ENCODE measurements at regions not wholly inside any gene's neighbourhood (a gene's known extent, or its start where the extent isn't known, plus 50 kb on each side); places are given as distances from the start of the nearest gene placed in this dataset.
"Not testable (repeated sequence)": the region's sequence is repeated elsewhere in the genome, so short reads cannot be mapped to it uniquely, and the experiment has no call there.

- DNase-seq (ENCODE audit: low read depth in 2 of 2), result no peak
Measured at GRCh38 chr3:165635791-165636683, 201.2 kb downstream of the BCHE start.

- DNase-seq (ENCODE audit: low read depth in 2 of 2), result peak; percentile 16 to 43
Measured at GRCh38 chr3:165624761-165625160, 212.5 kb downstream of the BCHE start.

GRCh38 chr3:165622356-165622755, 214.9 kb downstream of the BCHE start:
- DNase-seq (ENCODE audit: low read depth in 2 of 2), result no peak

GRCh38 chr3:165619069-165619468, 218.2 kb downstream of the BCHE start:
- no peak for DNase-seq (ENCODE audit: low read depth in 2 of 2)

- DNase-seq (ENCODE audit: low read depth in 2 of 2), result no peak
Measured at GRCh38 chr3:165617134-165617533, 220.1 kb downstream of the BCHE start.

GRCh38 chr3:165614337-165614736, 222.9 kb downstream of the BCHE start:
- no peak for DNase-seq (ENCODE audit: low read depth in 2 of 2)

GRCh38 chr3:165613014-165613413, 224.2 kb downstream of the BCHE start:
- no peak for DNase-seq (ENCODE audit: low read depth in 2 of 2)

GRCh38 chr3:165607221-165607620, 230.0 kb downstream of the BCHE start:
- no peak for DNase-seq (ENCODE audit: low read depth in 2 of 2)

GRCh38 chr3:165603196-165603595, 234.0 kb downstream of the BCHE start:
- DNase-seq (ENCODE audit: low read depth in 2 of 2), result no peak

GRCh38 chr3:165572566-165572965, 264.7 kb downstream of the BCHE start:
- DNase-seq (ENCODE audit: low read depth in 2 of 2), result not testable (repeated sequence)

GRCh38 chr3:165568907-165569462, 268.2 kb downstream of the BCHE start:
- DNase-seq (ENCODE audit: low read depth in 2 of 2), result no peak

- DNase-seq (ENCODE audit: low read depth in 2 of 2), result no peak
Measured at GRCh38 chr3:165555785-165556184, 281.4 kb downstream of the BCHE start.

- no peak for DNase-seq (ENCODE audit: low read depth in 2 of 2)
Measured at GRCh38 chr3:165553371-165553770, 283.9 kb downstream of the BCHE start.

GRCh38 chr3:165549665-165550064, 287.6 kb downstream of the BCHE start:
- DNase-seq (ENCODE audit: low read depth in 2 of 2), result no peak

GRCh38 chr3:165549037-165549436, 288.2 kb downstream of the BCHE start:
- DNase-seq (ENCODE audit: low read depth in 2 of 2), result no peak

GRCh38 chr3:165545059-165545458, 292.2 kb downstream of the BCHE start:
- DNase-seq (ENCODE audit: low read depth in 2 of 2), result no peak

- no peak for DNase-seq (ENCODE audit: low read depth in 2 of 2)
Measured at GRCh38 chr3:165544432-165544831, 292.8 kb downstream of the BCHE start.

- no peak for DNase-seq (ENCODE audit: low read depth in 2 of 2)
Measured at GRCh38 chr3:165538166-165538565, 299.1 kb downstream of the BCHE start.

GRCh38 chr3:165532851-165533250, 304.4 kb downstream of the BCHE start:
- DNase-seq (ENCODE audit: low read depth in 2 of 2), result no peak

GRCh38 chr3:165529451-165529850, 307.8 kb downstream of the BCHE start:
- DNase-seq (ENCODE audit: low read depth in 2 of 2), result no peak

GRCh38 chr3:165526367-165526766, 310.9 kb downstream of the BCHE start:
- DNase-seq (ENCODE audit: low read depth in 2 of 2), result no peak

GRCh38 chr3:165523801-165524200, 313.4 kb downstream of the BCHE start:
- DNase-seq (ENCODE audit: low read depth in 2 of 2), result no peak

- DNase-seq (ENCODE audit: low read depth in 2 of 2), result no peak
Measured at GRCh38 chr3:165522386-165522785, 314.8 kb downstream of the BCHE start.

All from lung microvascular endothelial cell (primary cell).